ENCODE measurements at regions not wholly inside any gene's neighbourhood (a gene's known extent, or its start where the extent isn't known, plus 50 kb on each side); places are given as distances from the start of the nearest gene placed in this dataset.

- TF ChIP-seq POLR2A (IDR thresholded peaks at IDR 0.05; ENCODE audit: extremely low read depth, insufficient read length) (no peak), CTCF (IDR thresholded peaks at IDR 0.05; ENCODE audit: low read depth, low read length) (no peak), MAX (IDR thresholded peaks at IDR 0.05; ENCODE audit: low read depth, low read length) (no peak)
Measured at GRCh38 chr5:166602271-166602670, 1689.2 kb upstream of the WWC1 start.

Data from NB4 (cell line).